NAMALWA (cell line): ENCODE measurements at regions not wholly inside any gene's neighbourhood (a gene's known extent, or its start where the extent isn't known, plus 50 kb on each side); places are given as distances from the start of the nearest gene placed in this dataset.
A peak's percentile ranks its signal among the peaks of the same experiment; 100 is the strongest.
"Not testable (repeated sequence)": the region's sequence is repeated elsewhere in the genome, so short reads cannot be mapped to it uniquely, and the experiment has no call there.

Source experiments
- DNase-seq: peaks from one replicate; pipeline ENCODE4 v3.0.0-alpha.2; 2015; ENCODE audit warnings: low spot score

DNA sequence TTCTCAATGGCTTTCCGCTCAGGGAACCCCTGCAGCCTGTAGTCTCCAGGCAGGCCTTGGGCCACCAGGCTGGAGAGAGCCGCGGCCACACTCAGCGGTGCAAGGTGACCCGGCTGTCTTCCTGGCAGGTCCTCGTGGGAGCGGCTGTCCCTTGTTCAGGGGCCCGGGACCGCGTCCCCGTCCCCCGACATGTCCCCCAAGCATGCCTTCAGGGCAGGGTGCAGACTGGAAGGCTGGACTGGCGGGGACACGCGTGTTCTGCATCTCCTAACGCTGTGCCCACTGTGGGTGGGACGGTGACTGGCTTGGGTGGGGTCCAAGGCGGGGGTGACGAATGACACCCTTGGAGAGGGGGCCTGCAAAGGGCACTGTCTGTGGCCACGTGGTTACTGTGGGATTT, 93.6 kb downstream of the WTIP start:
- no peak for DNase-seq

DNA sequence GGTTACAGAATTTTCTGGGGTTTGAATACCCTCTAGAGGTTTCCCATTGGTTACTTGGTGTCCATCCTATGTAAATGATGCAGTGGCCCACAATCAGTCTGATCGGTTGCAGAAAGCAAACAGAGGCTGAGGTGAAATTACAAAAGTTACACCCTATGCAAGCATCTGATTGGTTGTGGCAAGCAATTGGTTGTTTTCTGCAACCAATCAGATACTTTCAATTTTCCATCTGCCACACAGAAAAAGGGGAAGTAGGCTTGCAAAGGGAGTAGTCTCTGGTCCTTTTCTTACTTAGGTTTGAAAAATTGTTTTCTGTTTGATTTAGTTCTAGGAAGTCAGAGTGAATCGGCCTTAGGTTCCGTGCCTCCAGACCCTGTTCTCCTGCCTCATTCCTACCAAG, 93.1 kb downstream of the WTIP start:
- DNase-seq, result peak; percentile 47

- no peak for DNase-seq
Observed at GRCh38 chr19:34573226-34573864, 91.8 kb downstream of the WTIP start.

DNA sequence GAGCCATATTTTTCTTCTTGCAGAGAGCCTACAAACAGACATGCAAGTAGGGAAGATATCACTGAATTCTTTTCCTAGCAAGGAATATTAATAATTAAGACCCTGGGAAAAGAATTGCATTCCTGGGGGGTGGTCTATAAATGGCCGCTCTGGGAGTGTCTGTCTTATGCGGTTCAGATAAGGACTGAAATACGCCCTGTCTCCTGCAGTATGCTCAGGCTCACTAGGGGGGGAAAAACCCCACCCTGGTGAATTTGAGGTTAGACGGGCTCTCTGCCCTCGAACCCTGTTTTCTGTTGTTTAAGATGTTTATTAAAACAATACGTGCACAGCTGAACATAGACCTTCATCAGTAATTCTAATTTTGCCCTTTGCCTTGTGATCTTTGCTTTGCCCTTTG, 88.6 kb downstream of the WTIP start:
- peak; percentile 5 for DNase-seq

- DNase-seq, result not testable (repeated sequence)
Observed at GRCh38 chr19:34562344-34562743, 80.8 kb downstream of the WTIP start.
